ENCODE measurements at regions not wholly inside any gene's neighbourhood (a gene's known extent, or its start where the extent isn't known, plus 50 kb on each side); places are given as distances from the start of the nearest gene placed in this dataset.

GRCh38 chr19:31947436-31948115 lies 397.8 kb upstream of the ZNF507 start:
- TF ChIP-seq, protein P1, sequence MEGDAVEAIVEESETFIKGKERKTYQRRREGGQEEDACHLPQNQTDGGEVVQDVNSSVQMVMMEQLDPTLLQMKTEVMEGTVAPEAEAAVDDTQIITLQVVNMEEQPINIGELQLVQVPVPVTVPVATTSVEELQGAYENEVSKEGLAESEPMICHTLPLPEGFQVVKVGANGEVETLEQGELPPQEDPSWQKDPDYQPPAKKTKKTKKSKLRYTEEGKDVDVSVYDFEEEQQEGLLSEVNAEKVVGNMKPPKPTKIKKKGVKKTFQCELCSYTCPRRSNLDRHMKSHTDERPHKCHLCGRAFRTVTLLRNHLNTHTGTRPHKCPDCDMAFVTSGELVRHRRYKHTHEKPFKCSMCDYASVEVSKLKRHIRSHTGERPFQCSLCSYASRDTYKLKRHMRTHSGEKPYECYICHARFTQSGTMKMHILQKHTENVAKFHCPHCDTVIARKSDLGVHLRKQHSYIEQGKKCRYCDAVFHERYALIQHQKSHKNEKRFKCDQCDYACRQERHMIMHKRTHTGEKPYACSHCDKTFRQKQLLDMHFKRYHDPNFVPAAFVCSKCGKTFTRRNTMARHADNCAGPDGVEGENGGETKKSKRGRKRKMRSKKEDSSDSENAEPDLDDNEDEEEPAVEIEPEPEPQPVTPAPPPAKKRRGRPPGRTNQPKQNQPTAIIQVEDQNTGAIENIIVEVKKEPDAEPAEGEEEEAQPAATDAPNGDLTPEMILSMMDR (IDR thresholded peaks at IDR 0.05; ENCODE audit: insufficient read depth, missing control alignments), result no peak
- DNase-seq (ENCODE audit: insufficient read length, low spot score), result no peak
- no peak for FAIRE-seq

- DNase-seq (ENCODE audit: insufficient read length, low spot score), result no peak
- TF ChIP-seq, protein P1 (IDR thresholded peaks at IDR 0.05; ENCODE audit: insufficient read depth, missing control alignments), result no peak
- no peak for FAIRE-seq
Measured at GRCh38 chr19:31952693-31953092, 392.7 kb upstream of the ZNF507 start.

DNA sequence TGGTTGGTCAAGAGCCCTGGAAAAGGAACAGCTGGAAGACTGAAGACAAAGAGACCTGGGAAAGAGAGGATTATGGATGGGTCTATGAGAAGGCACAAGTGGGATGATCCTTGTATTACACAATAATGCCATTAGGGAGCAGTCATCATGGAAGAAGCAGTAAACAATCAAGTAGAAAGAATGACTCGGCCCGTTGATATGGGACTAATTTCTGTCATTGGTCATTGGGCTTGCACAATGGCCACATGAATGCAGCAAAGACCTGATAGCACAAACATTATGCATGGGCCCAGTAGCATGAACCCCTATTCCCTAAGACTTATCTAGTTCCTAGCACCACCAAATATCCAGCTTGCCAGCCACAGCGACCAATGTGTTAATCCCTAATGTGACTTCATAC lies 390.3 kb upstream of the ZNF507 start:
- DNase-seq (ENCODE audit: insufficient read length, low spot score), result no peak
- TF ChIP-seq, protein P1 (IDR thresholded peaks at IDR 0.05; ENCODE audit: insufficient read depth, missing control alignments), result no peak
- no peak for FAIRE-seq

DNA sequence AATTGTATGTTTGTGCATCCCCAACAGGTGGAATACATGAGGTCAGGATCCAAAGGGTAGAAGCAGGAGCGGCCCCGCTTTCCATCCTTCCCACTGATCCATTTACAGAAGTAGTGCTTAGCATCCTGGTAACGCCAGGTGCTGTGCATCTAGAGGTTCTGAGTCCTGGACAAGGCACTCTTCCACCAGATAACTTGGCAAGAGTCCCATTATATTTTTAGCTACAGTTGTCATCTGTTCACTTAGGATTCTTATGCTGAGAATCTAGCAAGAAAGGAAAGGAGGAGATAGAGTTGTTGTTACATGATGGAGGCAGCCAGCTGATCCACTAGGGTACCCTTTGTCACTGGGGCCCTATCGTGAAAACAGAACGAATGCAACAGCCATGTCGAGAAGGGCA lies 389.5 kb upstream of the ZNF507 start:
- DNase-seq (ENCODE audit: insufficient read length, low spot score), result no peak
- FAIRE-seq, result no peak
- TF ChIP-seq, protein P1 (IDR thresholded peaks at IDR 0.05; ENCODE audit: insufficient read depth, missing control alignments), result no peak

DNA sequence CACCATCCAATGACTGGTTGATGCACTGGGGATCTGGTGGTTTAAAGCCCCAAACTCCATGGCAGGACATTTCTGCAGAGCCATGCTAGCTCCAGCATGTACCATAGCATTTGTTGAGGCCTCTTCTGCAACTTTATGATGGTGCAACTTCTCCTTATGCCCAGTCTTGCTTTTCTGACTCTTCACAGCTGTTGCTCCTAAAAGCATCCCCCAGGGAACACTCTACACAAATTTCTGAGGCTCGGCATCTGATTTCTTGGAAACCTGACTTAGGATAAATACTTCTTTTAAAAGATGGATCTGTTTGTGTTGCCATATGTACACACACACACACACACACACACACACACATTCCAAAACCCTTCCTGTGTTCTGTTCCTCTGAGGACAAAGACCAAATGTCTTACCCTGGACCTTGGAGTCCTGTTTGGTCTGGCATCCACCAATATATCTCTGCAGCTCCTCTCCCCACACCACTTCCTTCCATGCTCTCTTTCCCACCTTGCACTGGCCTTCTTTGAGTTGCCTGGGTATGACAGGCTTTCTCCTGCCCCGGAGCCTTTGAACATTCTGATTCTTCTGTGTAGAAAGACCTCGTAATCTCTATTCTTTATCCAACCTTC lies 388.5 kb upstream of the ZNF507 start:
- TF ChIP-seq, protein P1 (IDR thresholded peaks at IDR 0.05; ENCODE audit: insufficient read depth, missing control alignments), result no peak
- DNase-seq (ENCODE audit: insufficient read length, low spot score), result no peak
- no peak for FAIRE-seq

- FAIRE-seq, result no peak
Measured at GRCh38 chr19:31957711-31958110, 387.7 kb upstream of the ZNF507 start.

More at GRCh38 chr19:31957711-31958110, 387.7 kb upstream of the ZNF507 start:
- TF ChIP-seq, protein P1 (IDR thresholded peaks at IDR 0.05; ENCODE audit: insufficient read depth, missing control alignments), result no peak
- no peak for DNase-seq (ENCODE audit: insufficient read length, low spot score)
